Thyroid gland (tissue), 4 donors: ENCODE measurements at regions not wholly inside any gene's neighbourhood (a gene's known extent, or its start where the extent isn't known, plus 50 kb on each side); places are given as distances from the start of the nearest gene placed in this dataset.

Source experiments
- DNase-seq, 2 donors: peaks; one replicate each; pipeline ENCODE4 v3.0.0-alpha.2; 2019
- H3K27ac ChIP-seq, 3 donors: fragments of 200-600 bp; sonication (generic); 1 replicate in 2 of 3; 2 replicates in 1 of 3; pipeline ENCODE4 v1.5.1; 2016 to 2019; ENCODE audit warnings: mild to moderate bottlenecking in 1 of 3, moderate library complexity in 1 of 3
- H3K27me3 ChIP-seq: fragments of 200-600 bp; sonication (generic); one replicate; pipeline ENCODE4 v1.5.1; 2019
- H3K36me3 ChIP-seq, 2 donors: fragments of 200-600 bp; sonication (generic); one replicate each; pipeline ENCODE4 v1.5.1; 2016 to 2019
- H3K4me1 ChIP-seq, 2 donors: fragments of 200-600 bp; sonication (generic); one replicate each; pipeline ENCODE4 v1.5.1; 2017 to 2019
- H3K4me3 ChIP-seq, 3 donors: fragments of 200-600 bp; sonication (generic); replicated peaks in 1 of 3; 1 replicate in 2 of 3; 2 replicates in 1 of 3; pipeline ENCODE4 v1.5.1; 2016; ENCODE audit warnings: mild to moderate bottlenecking in 1 of 3
- H3K9me3 ChIP-seq: fragments of 200-600 bp; sonication (generic); one replicate; pipeline ENCODE4 v1.5.1; 2017
- CTCF ChIP-seq, 6 experiments: fragments of 200-600 bp in 3 of 6; fragments of 450-650 bp in 3 of 6; sonication (generic) in 3 of 6; IDR thresholded peaks; one replicate each; pipeline ENCODE4 v1.5.1; 2016 to 2019; ENCODE audit warnings: antibody characterized with exemption in 6 of 6, mild to moderate bottlenecking in 2 of 6, inconsistent platforms in 1 of 6, moderate library complexity in 1 of 6
- POLR2A ChIP-seq, 2 donors: fragments of 450-650 bp; IDR thresholded peaks; one replicate each; pipeline ENCODE4 v1.6.1; 2017; ENCODE audit warnings: antibody characterized with exemption in 2 of 2, mild to moderate bottlenecking in 2 of 2, moderate library complexity in 1 of 2
- WGBS, 2 donors: methylation state at CpG; one replicate each; pipeline ENCODE4 v1.1.5; 2017; 5-methylcytosine and 5-hydroxymethylcytosine counted together
- intact Hi-C: fragments of 100-400 bp; cut with DNase I; formaldehyde crosslinking; loops from one replicate; pipeline ENCODE4 v1.15.1; 2023

- no peak for DNase-seq
- Histone ChIP-seq H3K27ac (no peak overlapping the region), H3K9me3 (no peaks in the 10 kb centered on the region), H3K27me3 (no peaks in the 10 kb centered on the region), H3K36me3 (no peaks in the 10 kb centered on the region), H3K4me1 (no peaks in the 10 kb centered on the region), H3K4me3 (no peak overlapping the region)
- 93 to 94% methylated on average over 4 of the region's 4 CpGs for WGBS, 2 donors
- intact Hi-C loops, result no loop called here
- TF ChIP-seq CTCF (IDR thresholded peaks at IDR 0.05) (no peak), POLR2A (IDR thresholded peaks at IDR 0.05) (no peak)
Measured at GRCh38 chr1:208598021-208598420, 353.8 kb upstream of the PLXNA2 start.

GRCh38 chr1:208599063-208599462 lies 354.9 kb upstream of the PLXNA2 start:
- 90 to 97% methylated on average over 2 of the region's 2 CpGs for WGBS, 2 donors
- DNase-seq, result no peak
- Histone ChIP-seq H3K27me3 (no peaks in the 10 kb centered on the region), H3K4me1 (no peaks in the 10 kb centered on the region), H3K27ac (no peak overlapping the region), H3K4me3 (no peak overlapping the region), H3K9me3 (no peaks in the 10 kb centered on the region), H3K36me3 (no peaks in the 10 kb centered on the region)
- TF ChIP-seq POLR2A (IDR thresholded peaks at IDR 0.05), result no peak
- no peak for TF ChIP-seq CTCF (IDR thresholded peaks at IDR 0.05)
- intact Hi-C loops, result no loop called here

GRCh38 chr1:208600456-208601190 lies 356.4 kb upstream of the PLXNA2 start:
- no peaks in the 10 kb centered on the region for H3K9me3 ChIP-seq
- no peaks in the 10 kb centered on the region for H3K27me3 ChIP-seq
- no peaks in the 10 kb centered on the region for H3K4me1 ChIP-seq
- no peak for TF ChIP-seq CTCF (IDR thresholded peaks at IDR 0.05)
- no peak for TF ChIP-seq POLR2A (IDR thresholded peaks at IDR 0.05)
- DNase-seq, result no peak
- intact Hi-C loops, result no loop called here
- H3K27ac ChIP-seq, result no peak overlapping the region
- no peaks in the 10 kb centered on the region for H3K36me3 ChIP-seq
- no peak overlapping the region for H3K4me3 ChIP-seq
- 72 to 76% methylated on average over 6 of the region's 6 CpGs for WGBS, 2 donors

GRCh38 chr1:208601561-208601960 lies 357.4 kb upstream of the PLXNA2 start:
- TF ChIP-seq POLR2A (IDR thresholded peaks at IDR 0.05) (no peak), CTCF (IDR thresholded peaks at IDR 0.05) (no peak)
- DNase-seq, result no peak
- 71 to 72% methylated on average over 3 of the region's 3 CpGs for WGBS, 2 donors
- intact Hi-C loops, result no loop called here
- Histone ChIP-seq H3K9me3 (no peaks in the 10 kb centered on the region), H3K27me3 (no peaks in the 10 kb centered on the region), H3K4me1 (no peaks in the 10 kb centered on the region), H3K4me3 (no peak overlapping the region), H3K36me3 (no peaks in the 10 kb centered on the region), H3K27ac (no peak overlapping the region)

- DNase-seq, result no peak
- Histone ChIP-seq H3K36me3 (no peaks in the 10 kb centered on the region), H3K4me1 (no peaks in the 10 kb centered on the region), H3K27ac (no peak overlapping the region), H3K27me3 (no peaks in the 10 kb centered on the region), H3K4me3 (no peak overlapping the region), H3K9me3 (no peaks in the 10 kb centered on the region)
- intact Hi-C loops, result no loop called here
- 61 to 63% methylated on average over 2 of the region's 2 CpGs for WGBS, 2 donors
- TF ChIP-seq CTCF (IDR thresholded peaks at IDR 0.05) (no peak), POLR2A (IDR thresholded peaks at IDR 0.05) (no peak)
Measured at GRCh38 chr1:208603721-208604120, 359.5 kb upstream of the PLXNA2 start.
